ENCODE measurements at regions not wholly inside any gene's neighbourhood (a gene's known extent, or its start where the extent isn't known, plus 50 kb on each side); places are given as distances from the start of the nearest gene placed in this dataset.
"Not testable (repeated sequence)": the region's sequence is repeated elsewhere in the genome, so short reads cannot be mapped to it uniquely, and the experiment has no call there.

DNA sequence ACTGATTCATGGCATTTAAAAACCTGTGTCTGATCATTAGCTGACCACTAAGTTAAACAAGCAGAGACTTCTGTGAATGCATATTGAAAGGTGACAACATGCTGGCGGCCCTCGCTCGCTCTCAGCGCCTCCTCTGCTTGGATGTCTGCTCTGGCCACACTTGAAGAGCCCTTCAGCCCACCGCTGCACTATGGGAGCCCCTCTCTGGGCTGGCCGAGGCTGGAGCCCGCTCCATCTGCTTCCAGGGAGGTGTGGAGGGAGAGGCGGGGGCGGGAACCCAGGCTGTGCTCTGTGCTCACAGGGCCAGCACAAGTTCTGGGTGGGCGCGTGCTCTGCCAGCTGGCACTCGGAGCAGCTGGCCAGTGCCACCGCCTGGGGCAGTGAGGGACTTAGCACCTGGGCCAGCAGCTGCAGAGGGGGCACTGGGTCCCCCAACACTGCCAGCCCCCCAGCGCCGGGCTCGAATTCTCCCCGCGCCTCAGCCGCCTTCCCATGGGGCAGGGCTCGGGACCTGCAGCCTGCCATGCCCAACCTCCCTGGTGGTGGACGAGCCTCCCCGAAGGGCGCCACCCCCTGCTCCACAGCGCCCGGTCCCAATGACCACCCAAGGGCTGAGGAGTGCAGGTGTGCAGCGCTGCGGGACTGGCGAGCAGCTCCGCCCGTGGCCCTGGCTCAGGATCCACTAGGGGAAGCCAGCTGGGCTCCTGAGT lies 252.4 kb downstream of the ZIC4 start:
- no peak for DNase-seq

- no peak for DNase-seq
These were observed 253.9 kb downstream of the ZIC4 start for GRCh38 chr3:147152476-147152875.

GRCh38 chr3:147141516-147142288 lies 264.6 kb downstream of the ZIC4 start:
- DNase-seq, result no peak

DNA sequence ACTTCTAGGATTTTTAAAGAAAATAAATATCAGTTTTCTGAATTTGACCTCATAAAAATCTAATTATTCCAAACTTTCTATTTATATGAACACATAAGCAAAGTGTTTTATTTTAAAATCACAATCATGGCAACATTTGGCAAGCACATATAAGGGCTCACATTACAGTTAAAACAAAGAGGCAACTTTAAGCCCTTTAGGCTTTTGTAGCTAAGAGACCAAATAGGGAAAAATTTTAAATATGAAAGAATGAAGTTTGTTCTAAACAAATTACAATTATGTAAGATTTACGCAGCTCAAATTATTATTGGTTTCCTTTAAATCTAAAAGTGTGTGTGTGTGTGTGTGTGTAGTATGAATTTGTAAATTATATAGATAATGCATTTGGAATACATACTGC lies 267.0 kb downstream of the ZIC4 start:
- DNase-seq, result no peak

GRCh38 chr3:147132168-147132567 lies 274.2 kb downstream of the ZIC4 start:
- DNase-seq, result no peak

- no peak for DNase-seq
These were observed 275.9 kb downstream of the ZIC4 start for GRCh38 chr3:147130461-147130860.

GRCh38 chr3:147129665-147130064 lies 276.7 kb downstream of the ZIC4 start:
- DNase-seq, result no peak

DNA sequence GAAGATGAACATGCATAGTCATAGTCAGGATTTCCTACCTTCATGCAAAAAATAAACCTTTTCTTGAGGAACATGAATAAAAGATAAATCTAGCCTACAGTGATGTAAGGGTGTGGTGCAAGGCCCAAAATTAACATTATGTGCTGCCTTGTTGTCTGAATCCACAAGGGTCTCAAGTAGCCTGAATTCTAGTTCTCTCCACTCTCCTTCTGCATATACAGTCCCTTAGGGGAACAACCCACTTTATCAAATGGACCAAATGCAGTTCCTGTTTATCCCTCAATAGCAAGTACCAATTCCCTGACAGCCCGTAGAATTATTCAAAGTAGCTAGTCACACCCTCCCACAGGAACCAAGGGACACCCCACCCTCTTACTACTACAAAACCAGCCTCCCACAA lies 284.0 kb downstream of the ZIC4 start:
- DNase-seq, result no peak

- no peak for DNase-seq
These were observed 286.4 kb downstream of the ZIC4 start for GRCh38 chr3:147119989-147120388.

GRCh38 chr3:147119346-147119745 lies 287.0 kb downstream of the ZIC4 start:
- DNase-seq, result no peak

GRCh38 chr3:147118611-147119010 lies 287.7 kb downstream of the ZIC4 start:
- no peak for DNase-seq

DNA sequence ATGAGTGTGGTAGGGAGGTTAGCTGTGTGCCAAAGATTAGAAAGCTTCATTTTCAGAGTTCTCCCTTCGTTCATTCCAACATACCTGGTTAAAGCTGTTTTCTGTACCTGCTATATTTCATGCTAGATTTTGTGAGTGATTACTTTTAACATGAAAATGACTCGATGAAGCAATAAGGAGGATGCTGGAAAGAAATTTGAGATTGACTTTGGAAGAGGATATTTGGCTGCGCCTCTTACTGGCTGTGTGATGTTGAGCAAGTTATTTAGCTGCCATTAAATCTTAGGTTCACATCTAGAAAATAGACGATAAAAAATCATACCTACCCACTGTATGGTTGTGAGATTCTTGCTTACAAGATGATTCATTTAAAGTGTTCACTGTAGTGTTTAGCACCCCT lies 288.7 kb downstream of the ZIC4 start:
- no peak for DNase-seq

GRCh38 chr3:147113293-147114044 lies 292.9 kb downstream of the ZIC4 start:
- DNase-seq, result no peak

DNA sequence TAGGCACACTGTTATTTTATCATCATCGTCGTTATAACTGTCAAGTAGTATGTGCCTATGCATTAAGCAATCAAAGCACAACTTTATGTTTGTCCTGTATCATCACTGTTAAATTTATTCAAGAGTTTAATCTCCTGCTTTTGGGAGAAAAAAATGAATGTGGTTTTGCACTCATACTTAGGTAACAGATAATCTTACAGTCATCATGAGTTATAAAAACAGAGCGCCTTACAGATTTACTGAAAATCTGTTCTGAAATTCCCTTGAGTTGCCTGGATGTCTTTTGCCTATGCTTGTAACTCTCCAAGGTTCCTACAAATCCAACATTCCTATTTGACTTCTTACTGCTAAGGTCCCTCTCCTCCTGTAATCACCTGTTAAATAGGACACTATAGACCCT lies 307.3 kb downstream of the ZIC4 start:
- DNase-seq, result no peak

GRCh38 chr3:147090461-147090860 lies 315.9 kb downstream of the ZIC4 start:
- DNase-seq, result no peak

DNA sequence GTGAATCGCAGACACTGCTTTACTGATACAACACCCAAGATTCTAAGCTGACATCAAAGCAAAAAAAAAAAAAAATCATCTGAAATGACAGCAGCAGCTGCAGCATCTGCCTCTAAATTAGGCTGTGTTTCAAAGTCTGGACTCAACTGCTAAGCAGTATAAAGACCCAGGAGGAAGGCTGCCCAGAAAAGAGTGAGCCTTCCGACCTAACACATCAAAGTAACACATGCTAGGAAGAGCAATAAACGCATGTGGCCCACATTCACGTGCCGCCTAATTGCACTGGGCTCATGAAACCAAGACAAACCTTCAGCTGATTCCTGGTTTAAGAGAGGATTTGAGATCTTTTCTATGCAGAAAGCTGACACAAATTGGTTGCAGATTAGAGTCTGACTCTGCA lies 317.1 kb downstream of the ZIC4 start:
- no peak for DNase-seq

- not testable (repeated sequence) for DNase-seq
These were observed 346.8 kb downstream of the ZIC4 start for GRCh38 chr3:147059500-147059899.

DNA sequence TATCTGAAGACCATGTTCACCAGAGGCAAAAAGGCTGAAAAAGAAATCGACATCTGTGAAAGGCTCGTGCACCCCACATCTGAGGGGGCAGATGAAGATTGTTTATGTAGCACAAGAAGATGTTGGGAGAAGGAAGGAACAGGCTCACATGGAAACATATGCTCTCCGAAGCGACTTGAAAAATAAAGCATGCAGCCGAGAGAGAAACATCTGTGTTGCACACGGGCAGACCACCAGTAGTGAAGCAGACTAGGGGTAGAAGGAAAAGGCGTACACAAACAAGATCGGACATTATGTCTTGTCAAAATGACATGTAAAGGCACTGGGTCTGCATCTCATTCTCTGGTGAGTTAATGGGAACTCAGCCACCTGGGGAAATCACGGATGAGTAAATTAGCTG lies 356.5 kb downstream of the ZIC4 start:
- no peak for DNase-seq

DNA sequence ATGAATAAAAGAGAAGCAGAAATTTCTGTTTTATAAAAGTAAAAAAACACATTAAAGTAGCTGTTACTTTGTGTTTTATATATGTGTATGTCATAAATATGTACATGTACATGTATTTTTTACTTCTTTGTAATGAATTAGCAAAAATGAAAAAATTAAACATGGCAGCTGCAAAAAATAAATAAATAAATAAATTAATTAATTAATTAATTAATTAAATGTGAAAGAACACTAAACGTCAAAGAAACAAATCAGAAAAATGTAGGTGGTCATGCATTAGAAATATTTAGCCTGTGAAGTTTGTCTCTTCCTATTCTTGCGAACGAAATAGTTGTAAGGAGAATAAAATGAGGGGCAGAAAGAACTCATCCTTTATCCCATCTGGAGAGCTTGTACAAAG lies 357.0 kb downstream of the ZIC4 start:
- no peak for DNase-seq

- no peak for DNase-seq
These were observed 359.4 kb downstream of the ZIC4 start for GRCh38 chr3:147046916-147047315.

GRCh38 chr3:147038481-147038880 lies 367.9 kb downstream of the ZIC4 start:
- no peak for DNase-seq

- no peak for DNase-seq
These were observed 372.0 kb downstream of the ZIC4 start for GRCh38 chr3:147034359-147034758.

DNA sequence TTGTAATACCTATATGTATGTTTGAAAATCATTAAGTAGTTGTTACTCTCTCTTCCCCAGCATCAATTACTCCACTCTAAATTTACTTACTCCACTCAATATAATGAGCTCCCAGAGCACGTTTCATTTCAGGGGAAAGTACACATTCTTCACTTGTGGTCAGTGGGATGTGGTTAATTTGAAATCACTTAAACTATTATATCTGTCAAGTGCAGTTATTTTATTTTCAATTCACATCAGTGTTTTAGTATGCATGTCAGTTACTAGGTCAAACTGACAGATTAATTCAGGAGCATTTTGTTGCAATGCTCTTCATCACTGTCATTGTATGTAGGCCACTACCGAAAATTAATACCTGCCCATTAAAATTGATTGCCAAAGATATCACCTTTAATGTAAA lies 376.1 kb downstream of the ZIC4 start:
- DNase-seq, result no peak

GRCh38 chr3:147015334-147015733 lies 391.0 kb downstream of the ZIC4 start:
- no peak for DNase-seq
